HG03280 (cell line): ENCODE measurements at regions not wholly inside any gene's neighbourhood (a gene's known extent, or its start where the extent isn't known, plus 50 kb on each side); places are given as distances from the start of the nearest gene placed in this dataset.
"Not testable (repeated sequence)": the region's sequence is repeated elsewhere in the genome, so short reads cannot be mapped to it uniquely, and the experiment has no call there.

Experiments used
- ATAC-seq: cut with Tn5 transposase; IDR thresholded peaks from one replicate; pipeline ENCODE4 v1.9.1; 2021; ENCODE audit warnings: mild to moderate bottlenecking, moderate library complexity; ENCODE audit not compliant: unreplicated experiment

DNA sequence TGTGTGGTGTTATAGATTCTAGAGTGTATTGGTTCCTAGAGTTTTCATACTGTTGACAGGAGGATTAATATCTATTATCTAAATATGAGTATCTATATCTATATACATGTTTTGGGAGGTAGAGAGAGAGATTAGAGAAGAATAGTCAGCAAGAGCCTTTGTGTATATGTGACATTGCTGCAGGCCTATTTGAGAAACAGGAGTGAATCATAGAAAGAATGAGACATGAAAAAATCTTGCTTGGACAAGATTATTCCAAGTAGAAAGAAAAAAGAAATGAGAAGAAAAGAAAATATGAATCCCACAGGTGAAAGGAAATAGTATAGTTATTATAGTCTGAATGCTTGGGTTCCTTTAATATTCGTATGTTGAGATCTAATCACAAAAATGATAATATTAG, 720.4 kb downstream of the RERGL start:
- no peak for ATAC-seq

DNA sequence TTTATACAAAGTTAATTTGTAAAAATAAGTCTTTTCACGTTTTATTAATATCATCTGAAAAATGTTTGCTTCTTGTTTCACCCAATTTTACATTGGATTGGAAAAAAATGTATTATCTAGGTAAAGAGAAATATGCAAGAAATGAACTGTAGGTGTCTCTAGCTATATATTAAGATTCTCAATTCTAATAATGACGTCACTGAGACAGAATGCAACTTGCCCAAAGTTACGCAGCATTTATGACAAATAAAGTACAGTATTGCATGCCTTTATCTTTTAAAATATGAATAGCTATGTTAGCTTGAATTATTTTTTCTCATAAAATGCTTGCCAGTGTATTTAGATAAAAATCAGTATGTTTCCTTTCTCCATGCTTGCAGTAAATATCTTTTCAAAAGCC, 728.8 kb downstream of the RERGL start:
- ATAC-seq, result no peak

DNA sequence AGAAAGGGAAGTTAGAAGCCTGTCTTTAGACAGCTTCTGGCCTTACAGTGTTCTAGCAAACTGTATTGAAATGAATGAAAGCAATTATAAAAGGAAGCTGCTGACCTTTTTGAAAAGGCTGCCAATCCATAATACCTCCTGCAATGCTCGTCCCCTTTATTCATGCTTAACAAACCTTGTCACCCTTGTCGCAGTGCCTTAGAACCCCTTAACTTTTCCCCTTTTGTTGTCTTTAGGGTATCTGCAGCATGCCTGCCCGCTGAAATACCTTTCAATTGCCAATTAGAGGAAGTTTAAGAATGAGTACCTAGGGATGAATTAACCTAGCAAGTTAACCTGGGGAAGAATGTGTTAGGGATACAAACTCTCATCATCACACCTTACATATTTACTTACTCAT, 731.2 kb downstream of the RERGL start:
- ATAC-seq, result no peak

DNA sequence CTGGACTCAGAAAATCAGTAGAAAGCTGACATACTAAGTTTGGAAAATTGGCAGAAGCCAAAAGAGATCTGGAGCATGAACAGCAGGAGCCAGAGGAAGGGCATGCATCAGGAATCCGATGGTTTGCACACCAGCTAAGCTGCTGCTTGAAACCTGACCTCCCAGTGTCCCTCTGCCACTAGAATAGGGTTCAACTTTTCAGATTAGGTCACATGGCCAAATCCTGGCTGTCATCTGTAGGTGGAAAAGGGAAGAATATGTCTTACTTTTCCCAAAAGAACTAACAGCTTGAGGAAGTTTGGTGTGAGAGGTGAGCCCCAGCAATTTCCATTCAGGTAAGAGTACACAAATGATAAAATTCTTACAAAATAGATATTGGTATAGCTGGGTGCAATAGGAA, 732.6 kb downstream of the RERGL start:
- ATAC-seq, result no peak

DNA sequence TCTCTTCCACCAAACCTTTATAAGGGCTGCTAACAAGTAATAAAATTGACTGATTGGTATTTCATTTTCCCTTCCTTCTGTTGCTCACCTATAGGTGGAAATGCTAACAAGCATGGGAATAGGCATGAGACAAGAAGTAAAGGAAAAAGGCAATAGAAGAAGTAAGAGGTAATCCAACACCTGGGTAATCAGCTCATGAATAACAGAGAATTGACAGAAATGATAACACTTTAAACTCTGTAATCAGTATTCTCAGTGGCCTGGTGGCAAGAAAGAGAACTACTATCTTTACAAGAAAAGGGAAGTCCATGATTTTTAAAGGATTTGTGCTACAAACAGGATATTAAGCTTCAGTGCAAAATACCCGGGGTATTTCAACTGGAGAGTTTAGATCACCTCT, 737.8 kb downstream of the RERGL start:
- ATAC-seq, result no peak

DNA sequence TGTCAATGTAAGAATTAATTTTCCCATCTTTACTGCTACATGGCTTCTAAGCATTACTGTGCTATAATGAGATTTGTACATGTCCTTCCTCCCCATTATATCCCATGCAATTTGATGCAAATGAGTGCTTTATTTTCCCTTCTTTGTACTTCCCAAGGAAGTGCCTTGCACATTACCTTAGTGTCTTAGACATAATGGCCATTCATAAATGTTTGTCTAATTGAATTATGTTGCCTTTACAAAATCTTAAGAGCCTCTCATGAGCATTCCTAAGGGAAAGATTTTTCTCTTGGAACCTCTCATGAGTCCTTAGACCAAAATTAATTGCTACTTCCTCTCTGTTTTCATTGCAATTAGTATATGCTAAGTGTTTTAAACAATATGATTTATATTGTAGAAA, 741.7 kb downstream of the RERGL start:
- no peak for ATAC-seq

DNA sequence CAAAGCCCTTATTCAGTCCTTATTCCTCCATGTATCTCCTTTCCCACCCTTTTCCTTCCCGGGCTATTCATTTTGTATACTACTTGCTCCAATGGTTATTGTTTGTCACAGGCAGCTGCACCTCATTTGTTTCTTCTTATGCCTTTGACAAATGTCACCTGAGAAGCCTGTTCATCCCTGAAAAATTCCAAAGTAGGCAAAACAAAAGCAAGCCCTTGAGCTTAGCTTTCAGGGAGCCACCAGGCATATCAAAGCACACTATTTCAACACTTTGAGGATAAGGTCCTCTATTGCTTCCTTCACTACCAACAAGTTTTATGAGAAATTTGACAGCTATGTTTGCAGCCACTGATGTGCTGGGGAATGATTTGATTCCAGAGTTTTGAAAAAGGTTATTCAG, 738.7 kb upstream of the LMO3 start:
- no peak for ATAC-seq

DNA sequence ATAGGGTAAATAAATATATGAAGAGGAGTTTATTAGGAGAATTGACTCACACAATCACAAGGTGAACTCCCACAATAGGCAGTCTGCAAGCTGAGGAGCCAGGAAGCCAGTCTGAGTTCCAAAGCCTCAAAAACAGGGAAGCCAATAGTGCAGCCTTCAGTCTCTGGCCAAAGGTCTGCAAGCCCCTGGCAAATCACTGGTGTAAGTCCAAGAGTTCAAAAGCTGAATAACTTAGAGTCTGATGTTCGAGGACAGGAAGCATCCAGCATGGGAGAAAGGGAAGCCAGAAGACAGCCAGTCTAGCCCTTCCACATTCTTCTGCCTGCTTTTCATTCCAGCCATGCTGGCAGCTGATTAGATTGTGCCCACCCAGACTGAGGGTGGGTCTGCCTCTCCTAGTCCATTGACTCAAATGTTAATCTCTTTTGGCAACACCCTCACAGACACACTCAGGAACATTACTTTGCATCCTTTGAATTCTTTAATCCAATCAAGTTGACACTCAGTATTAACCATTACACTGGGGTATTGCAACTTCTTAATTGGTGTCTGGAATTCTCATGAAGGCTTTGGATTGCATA, 736.5 kb upstream of the LMO3 start:
- no peak for ATAC-seq

DNA sequence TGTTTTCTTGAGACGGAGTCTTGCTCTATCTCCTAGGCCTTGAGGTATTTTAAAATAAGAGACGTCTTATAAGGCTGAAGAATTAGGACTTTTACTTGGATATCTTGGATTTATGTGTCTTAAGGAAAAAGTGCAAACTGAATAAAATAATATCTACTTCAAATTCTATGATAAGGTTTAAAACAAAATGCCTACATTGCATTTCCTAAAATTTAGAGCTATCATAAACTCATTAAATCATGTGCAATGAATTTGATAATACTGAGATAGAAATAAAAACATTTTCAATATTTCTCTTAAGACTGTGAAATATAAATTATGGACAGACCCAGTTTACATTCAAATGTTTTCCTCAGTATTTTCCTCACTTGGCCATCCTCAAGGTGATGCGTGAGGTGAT, 729.5 kb upstream of the LMO3 start:
- no peak for ATAC-seq

DNA sequence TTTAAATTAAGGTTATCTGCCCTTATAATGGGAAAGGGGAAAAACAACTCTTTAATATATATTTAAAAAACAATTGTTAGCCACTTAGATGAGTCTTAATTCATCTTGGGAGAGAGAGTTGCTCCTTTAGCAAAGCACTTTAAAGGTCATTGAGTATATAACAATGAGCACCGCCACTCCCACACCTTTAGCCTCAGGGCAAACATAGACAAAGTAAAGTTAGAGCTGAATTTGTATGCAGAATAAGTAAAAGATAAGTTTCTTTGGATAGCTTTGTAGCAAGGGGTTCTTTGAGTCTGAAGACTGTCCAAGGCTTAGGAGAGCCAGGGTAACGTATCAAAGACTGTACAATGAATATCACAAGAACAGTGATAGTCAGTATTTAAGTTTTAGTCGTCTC, 728.8 kb upstream of the LMO3 start:
- ATAC-seq, result no peak

DNA sequence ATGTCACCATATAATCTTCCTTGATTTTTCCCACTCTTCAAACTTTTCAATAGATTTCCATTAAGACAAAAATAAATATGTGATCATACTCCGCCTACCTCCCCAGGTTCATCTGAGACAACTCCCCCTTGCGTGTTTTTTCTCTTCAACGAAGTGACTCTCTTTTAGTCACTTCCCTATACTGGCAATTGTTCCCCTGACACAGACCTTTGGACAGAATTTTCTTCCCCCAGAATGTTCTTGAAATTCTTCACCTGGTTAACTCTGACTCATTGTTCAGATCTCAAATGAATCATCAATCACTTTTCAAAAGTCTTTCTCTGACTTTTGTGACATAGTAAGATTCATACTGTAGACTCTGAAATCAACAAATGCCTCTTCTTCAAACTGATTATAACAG, 727.3 kb upstream of the LMO3 start:
- ATAC-seq, result no peak

DNA sequence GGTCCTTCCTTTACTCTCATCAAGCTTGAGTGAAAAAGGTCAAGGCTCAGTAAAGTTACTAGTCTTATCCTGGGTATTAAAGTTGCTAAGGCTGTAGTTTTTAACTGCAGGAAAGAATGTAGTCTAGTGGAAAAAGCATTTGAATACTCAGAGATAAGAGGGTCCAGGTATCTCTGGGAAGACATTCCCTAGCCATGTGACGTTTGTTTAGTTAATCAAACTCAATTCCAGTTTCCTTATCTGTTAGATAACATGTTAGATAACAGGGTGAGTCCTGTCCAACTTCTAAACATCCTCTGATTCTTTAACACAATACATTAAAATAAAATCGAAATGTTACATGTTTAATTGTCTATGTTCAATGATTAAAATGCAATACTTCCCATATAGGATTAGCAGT, 720.7 kb upstream of the LMO3 start:
- no peak for ATAC-seq

DNA sequence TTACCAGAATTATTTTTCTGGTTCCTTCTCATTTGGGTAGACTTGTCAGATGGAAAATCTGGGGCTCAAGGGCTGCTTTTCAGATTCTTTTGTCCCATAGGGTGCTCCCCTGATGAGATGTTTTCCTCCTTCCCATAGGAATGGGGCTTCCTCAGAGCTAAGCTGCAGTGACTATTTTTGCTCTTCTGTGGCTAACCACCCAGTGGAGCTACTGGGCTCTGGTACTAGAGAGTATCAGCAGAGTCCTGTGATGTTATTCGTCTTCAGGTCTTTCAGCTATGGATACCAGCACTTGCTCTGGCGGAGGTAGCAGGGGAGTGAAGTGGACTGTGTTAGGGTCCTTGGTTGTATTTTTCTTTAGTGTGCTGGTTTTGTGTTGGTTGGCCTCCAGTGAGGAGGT, 716.1 kb upstream of the LMO3 start:
- ATAC-seq, result no peak

DNA sequence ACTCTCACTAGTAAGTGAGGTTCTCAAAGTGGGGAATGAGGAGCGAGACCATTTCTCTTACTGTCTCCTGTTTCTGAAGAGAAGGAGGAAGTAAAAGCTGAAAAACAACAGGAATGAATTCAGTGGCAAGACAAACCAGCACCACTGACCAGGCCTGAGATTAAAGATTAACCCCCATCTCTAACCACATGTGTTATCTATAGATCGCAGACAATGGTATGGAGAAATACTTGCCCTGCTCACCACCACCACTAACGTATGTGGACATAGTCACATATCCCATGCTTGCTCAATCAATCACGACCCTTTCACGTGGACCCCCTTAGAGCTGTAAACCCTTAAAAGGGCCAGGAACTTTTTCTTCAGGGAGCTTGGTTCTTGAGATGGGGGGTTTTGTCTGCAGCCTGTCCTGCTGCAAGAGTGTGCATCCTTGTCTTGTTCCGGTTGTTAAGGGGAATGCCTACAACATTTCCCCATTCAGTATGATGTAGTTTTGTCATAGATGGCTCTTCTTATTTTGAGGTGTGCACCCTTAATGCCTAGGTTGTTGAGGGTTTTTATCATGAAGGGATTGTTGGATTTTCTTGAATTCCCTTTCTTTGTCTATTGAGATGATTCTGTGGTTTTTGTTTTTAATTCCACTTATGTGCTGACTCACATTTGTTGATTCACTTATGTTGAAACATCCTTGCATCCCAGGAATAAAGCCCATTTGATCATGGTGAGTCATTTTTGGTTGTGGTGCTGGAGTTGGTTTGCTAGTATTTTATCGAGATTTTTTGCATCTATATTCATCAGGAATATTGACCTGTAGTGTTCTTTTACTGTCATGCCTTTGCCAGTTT, 698.8 kb upstream of the LMO3 start:
- no peak for ATAC-seq

DNA sequence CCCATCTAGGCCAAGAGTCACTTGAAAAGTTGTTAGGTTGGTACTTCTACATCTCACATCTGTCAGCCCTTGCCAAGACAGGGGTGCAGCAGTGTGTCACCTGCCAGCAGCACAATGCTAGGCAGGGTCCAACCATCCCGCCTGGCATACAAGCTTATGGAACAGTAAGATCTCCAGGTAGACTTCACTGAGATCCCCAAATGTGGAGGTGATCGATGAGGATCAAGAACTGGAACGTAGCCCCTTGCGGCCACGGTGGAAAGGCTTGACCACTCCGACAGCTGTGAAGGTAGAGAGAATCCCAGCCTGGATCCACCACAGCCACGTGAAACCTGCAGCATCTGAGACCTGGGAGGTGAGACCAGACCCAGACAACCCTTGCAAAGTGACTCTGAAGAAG, 696.0 kb upstream of the LMO3 start:
- ATAC-seq, result no peak

DNA sequence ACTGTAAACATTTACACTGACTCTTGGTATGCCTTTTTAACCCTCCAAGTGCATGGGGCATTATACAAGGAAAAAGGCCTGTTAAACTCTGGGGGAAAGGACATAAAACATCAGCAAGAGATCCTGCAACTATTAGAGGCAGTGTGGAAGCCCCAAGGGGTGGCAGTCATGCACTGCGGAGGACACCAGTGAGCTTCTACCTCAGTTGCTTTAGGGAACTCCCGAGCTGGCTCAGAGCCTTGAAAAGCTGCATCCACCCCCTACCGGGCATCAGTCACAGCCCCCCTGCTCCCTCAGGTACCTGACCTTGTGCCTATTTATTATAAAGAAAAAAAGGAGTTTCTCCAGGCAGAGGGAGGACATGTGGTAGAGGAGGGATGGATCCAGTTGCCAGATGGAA, 695.6 kb upstream of the LMO3 start:
- no peak for ATAC-seq

DNA sequence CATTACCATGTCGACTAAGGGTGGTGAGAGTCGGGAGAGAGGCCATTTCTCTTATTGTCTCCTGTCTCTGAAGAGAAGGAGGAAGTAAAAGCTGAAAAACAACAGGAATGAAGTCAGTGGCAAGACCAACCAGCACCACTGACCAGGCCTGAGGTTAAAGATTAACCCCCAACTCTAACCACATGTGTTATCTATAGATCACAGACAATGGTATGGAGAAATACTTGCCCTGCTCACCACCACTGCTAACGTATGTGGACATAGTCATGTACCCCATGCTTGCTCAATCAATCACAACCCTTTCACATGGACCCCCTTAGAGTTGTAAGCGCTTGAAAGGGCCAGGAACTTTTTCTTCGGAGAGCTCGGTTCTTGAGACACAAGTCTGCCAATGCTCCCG, 690.9 kb upstream of the LMO3 start:
- no peak for ATAC-seq

DNA sequence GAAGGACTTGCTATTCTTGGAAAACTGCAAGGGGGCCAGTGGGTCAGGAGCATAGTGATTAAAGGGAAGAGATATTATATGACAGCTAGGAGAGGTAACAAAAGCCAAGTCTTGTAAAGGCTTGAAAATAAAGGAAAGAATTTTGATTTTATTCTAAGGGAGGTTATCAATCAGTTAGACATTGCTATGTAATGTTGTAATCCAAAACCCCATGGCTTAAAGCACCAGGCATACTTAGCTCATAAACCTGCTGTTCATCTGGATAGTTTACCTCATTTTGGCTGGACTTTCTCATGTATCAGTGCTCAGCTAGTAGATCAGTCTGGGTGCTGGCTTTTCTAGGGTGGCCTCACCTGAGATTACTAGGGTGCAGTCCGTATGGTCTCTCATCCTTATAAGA, 680.9 kb upstream of the LMO3 start:
- no peak for ATAC-seq

DNA sequence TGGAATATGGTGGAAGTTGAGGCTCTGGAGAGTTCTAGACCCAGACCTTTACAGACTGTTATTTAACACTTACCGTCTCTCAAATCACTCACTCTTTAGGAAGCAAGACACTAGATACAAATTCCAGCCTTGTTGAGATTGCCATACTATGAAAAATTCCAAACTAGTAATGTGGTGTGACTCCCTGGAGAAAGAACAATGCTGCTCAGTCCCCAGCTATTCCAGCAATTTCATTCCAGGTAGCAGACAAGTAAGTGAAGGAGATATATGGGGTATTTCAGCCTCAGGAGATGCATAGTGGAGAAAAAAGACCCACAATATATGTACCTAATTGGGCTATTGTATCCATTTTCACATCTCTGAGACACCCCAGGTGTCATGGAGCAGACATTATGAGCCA, 678.9 kb upstream of the LMO3 start:
- no peak for ATAC-seq

DNA sequence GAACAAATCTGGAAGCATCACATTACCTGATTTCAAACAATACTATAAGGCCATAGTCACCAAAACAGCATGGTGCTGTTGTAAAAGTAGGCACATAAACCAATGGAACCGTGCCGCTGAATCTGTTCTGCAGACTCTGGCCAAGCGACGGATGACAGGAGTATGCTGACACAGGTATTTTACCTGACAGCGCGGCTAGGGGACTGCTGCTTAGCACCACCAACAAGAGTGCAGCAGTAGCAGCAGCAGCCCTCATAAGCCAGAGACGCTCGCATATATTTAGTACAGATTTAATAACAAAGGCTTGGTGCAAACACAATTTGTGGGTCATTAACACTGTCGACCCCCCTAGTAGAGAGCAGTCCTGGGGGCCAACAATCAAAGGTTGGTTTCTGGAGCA, 677.6 kb upstream of the LMO3 start:
- no peak for ATAC-seq

DNA sequence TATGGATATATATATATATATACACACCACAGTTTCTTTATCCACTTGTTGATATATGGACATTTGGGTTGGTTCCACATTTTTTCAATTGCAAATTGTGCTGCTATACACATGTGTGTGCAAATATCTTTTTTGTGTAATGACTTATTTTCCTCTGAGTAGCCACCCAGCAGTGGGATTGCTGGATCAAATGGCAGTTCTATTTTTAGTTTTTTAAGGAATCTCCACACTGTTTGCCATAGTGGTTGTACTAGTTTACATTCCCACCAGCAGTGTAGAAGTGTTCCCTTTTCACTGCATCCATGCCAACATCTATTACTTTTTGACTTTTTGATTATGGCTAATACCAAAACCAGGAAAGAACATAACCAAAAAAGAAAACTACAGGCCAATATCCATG, 676.2 kb upstream of the LMO3 start:
- not testable (repeated sequence) for ATAC-seq

DNA sequence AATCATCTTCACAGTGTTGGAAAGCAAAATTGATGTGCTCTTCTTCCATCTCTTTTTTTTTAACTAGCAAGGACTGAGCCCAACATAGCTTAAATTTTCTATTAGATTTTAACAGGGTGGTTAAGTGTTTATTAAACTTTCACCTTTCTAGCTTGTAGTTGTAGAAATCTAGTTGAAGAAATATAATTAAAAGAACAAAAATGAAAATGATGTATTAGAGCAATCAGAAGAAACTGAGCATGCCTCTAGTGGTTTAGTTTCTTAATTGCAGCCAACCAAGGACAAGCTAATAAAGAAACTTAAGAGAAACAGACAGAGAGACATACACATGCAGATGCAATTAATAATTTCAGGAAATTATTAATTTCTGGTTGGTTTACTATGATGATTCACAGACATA, 673.0 kb upstream of the LMO3 start:
- no peak for ATAC-seq

DNA sequence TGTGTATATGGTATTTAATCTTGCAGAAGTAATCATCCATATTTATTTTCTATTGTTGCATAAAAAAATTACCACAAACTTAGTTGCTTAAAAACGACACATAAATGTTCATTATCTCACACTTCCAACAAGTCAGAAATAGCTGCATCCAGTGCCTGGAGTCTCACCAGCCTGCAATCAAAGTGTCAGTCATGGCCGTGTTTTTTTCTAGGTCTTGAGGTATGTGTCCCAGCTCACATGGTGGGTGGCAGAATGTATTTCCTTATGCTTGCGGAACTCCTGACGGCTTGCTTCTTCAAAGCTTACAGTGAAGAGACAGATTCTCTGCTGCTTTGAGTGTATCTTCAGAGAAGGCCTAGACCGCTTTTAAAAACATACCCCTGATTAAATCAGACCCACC, 670.2 kb upstream of the LMO3 start:
- no peak for ATAC-seq
